Omental fat pad (tissue), 3 donors: ENCODE measurements at regions not wholly inside any gene's neighbourhood (a gene's known extent, or its start where the extent isn't known, plus 50 kb on each side); places are given as distances from the start of the nearest gene placed in this dataset.

Experiments
- ATAC-seq: fragments of 150-250 bp; one replicate; pipeline ENCODE4 v1.9.1; 2016; ENCODE audit warnings: mild to moderate bottlenecking, moderate library complexity; ENCODE audit not compliant: low FRiP score
- DNase-seq: peaks from one replicate; pipeline ENCODE4 v3.0.0-alpha.2; 2019; ENCODE audit warnings: low spot score
- CTCF ChIP-seq, 3 donors: fragments of 450-650 bp; IDR thresholded peaks; one replicate each; pipeline ENCODE4 v1.5.1; 2016 to 2017; ENCODE audit warnings: antibody characterized with exemption in 3 of 3, mild to moderate bottlenecking in 3 of 3, moderate library complexity in 2 of 3

- TF ChIP-seq CTCF (IDR thresholded peaks at IDR 0.05) = no peak
- ATAC-seq = no peak
Measured at GRCh38 chr17:68169840-68170239, 78.0 kb upstream of the AMZ2 start.

GRCh38 chr17:68170246-68170645 lies 77.6 kb upstream of the AMZ2 start:
- ATAC-seq (no peak), DNase-seq (no peak)
- TF ChIP-seq CTCF (IDR thresholded peaks at IDR 0.05) = no peak

More at GRCh38 chr17:68169840-68170239, 78.0 kb upstream of the AMZ2 start:
- DNase-seq = no peak

DNA sequence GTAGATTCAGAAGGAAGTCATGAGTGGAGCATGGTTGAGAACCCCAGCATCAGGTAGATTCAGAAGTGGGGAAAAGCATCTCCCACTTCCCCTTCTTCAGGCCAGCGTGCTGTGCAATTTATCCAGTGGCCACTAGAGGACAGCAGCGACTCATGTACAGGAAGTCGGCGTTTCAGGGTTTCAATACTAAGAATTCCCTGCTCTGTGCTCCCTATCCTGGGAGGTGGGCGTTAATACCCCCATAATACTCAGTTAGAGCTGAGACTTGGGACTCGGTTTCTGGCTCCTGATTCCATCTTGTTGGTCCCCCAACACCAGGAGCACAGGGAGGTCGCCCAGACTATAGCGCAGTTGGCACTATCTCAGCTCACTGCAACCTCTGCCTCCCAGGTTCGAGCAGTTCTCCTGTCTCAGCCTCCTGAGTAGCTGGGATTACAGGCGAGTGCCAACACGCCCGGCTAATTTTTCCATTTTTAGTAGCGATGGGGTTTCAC lies 75.3 kb upstream of the AMZ2 start:
- ATAC-seq (no peak), DNase-seq (peak; percentile 83)
- TF ChIP-seq CTCF (IDR thresholded peaks at IDR 0.05) = peak in 1 of 3 donors; percentile 89

DNA sequence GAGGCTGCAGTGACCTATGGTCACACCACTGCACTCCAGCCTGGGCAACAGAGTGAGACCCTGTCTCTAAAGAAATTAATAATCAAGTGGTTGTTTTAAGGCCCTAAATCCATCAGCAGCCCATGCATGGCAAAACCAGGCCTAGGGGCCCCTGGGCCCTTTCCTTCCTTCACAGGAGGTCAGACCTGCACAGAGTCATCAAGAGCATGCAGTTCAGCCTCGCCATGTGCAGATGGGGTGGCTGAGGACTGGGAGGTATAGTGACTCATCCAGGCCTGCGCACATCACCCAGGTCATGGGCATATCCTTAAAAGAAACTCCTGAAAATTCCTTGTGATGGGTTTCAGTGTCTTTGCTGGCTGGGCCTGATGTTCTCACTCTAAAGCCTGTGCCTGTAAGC lies 72.4 kb upstream of the AMZ2 start:
- ATAC-seq (no peak), DNase-seq (no peak)
- TF ChIP-seq CTCF (IDR thresholded peaks at IDR 0.05) = no peak

DNA sequence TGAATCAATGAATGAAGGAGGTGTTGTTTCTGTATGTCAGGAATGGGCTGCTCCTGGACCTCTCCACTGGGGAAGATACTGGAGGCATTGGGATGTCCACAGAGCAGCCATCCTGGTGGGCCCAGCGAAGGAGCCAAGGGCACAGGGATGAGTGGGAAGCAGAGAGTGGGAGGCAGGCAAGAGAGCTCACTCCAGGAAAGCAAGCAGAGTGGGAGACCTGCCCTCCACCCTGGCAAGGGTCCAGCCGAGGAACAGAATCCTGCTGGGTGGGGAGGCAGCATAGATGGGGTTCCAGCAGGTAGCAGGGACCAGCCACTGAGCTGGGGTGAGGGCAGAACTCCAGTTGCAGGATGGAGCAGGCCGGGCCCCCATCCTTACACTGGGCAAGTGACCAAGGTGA lies 71.9 kb upstream of the AMZ2 start:
- no peak for ATAC-seq
- no peak for TF ChIP-seq CTCF (IDR thresholded peaks at IDR 0.05)

GRCh38 chr17:68176718-68177117 lies 71.1 kb upstream of the AMZ2 start:
- no peak for TF ChIP-seq CTCF (IDR thresholded peaks at IDR 0.05)
- ATAC-seq (no peak), DNase-seq (no peak)

More for the DNA sequence above, 71.9 kb upstream of the AMZ2 start:
- DNase-seq = no peak

GRCh38 chr17:68178831-68179230 lies 69.0 kb upstream of the AMZ2 start:
- no peak for ATAC-seq
- TF ChIP-seq CTCF (IDR thresholded peaks at IDR 0.05) = no peak

More at GRCh38 chr17:68178831-68179230, 69.0 kb upstream of the AMZ2 start:
- DNase-seq = no peak
